GM19023 (cell line): ENCODE measurements at regions not wholly inside any gene's neighbourhood (a gene's known extent, or its start where the extent isn't known, plus 50 kb on each side); places are given as distances from the start of the nearest gene placed in this dataset.
"Not testable (repeated sequence)": the region's sequence is repeated elsewhere in the genome, so short reads cannot be mapped to it uniquely, and the experiment has no call there.

Experiments used
- ATAC-seq: cut with Tn5 transposase; IDR thresholded peaks from one replicate; pipeline ENCODE4 v1.9.1; 2021; ENCODE audit warnings: mild to moderate bottlenecking, moderate library complexity; ENCODE audit not compliant: unreplicated experiment

GRCh38 chr13:63446329-63446728 lies 2030.7 kb upstream of the PCDH20 start:
- no peak for ATAC-seq

GRCh38 chr13:63444225-63444624 lies 2028.6 kb upstream of the PCDH20 start:
- ATAC-seq: not testable (repeated sequence)

GRCh38 chr13:63438951-63439350 lies 2023.3 kb upstream of the PCDH20 start:
- no peak for ATAC-seq

DNA sequence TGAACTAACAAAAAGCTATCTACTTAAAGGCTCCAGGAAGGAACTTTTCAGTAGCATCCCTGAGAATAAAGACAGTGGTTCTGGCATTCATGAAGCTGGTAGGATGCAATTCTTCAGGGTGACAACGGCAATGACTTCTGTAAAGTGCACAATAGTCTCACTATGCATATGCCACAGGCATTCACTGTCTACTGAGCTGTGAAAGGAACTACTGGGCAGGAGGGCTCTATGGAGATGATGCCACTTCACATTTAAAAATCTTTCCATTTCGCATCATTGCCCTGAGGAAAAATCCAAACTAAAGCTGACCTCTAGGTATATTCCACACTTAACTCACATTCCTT lies 2020.6 kb upstream of the PCDH20 start:
- no peak for ATAC-seq

- no peak for ATAC-seq
These were observed 2020.1 kb upstream of the PCDH20 start for GRCh38 chr13:63435667-63436324.

DNA sequence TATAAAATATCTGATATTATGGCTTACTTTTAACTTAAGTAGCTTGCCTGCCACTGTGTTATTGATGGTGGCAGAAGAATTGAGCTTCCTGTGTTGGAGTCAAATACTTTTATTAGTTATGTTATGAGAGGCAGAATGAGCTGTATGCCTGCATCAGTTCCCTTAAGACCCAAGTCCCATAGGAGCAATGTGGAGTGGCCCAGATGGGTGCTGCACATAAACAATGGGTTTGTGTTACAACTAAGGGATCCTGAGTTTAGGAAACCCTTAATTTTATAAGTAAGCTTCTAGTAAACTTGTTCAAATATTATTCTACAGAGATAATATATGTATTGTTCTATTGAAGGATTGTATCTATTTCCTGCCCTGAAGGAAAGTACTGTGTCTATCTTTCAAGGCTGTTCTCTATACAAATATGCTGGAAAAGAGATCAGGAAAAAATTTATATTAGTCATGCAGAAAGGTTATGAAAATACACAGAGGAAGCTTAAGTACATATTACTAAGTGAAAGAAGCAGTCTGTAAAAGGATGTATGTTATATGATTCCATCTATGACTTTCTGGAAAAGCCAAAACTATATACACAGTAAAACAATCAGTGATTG lies 2018.0 kb upstream of the PCDH20 start:
- ATAC-seq: no peak

DNA sequence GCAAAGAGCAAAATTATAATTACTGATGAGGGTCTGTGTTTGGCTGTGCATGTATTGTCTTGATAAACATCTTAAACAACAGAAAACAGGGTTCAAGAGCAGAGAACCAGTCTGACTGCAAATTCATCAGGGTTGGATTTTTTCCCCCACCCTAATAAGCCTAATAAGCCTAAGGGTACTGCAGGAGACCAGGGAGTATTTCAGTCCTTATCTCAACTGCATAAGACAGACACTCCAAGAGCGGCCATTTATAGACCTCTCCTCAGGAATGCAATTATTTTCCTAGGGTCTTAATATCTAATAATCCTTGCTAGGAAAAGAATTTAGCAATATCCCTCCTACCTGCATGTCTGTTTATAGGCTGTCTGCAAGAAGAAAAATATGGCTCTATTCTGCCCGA lies 2011.5 kb upstream of the PCDH20 start:
- ATAC-seq: no peak

- no peak for ATAC-seq
These were observed 2009.5 kb upstream of the PCDH20 start for GRCh38 chr13:63425131-63425530.

- no peak for ATAC-seq
These were observed 2005.5 kb upstream of the PCDH20 start for GRCh38 chr13:63421123-63421522.

DNA sequence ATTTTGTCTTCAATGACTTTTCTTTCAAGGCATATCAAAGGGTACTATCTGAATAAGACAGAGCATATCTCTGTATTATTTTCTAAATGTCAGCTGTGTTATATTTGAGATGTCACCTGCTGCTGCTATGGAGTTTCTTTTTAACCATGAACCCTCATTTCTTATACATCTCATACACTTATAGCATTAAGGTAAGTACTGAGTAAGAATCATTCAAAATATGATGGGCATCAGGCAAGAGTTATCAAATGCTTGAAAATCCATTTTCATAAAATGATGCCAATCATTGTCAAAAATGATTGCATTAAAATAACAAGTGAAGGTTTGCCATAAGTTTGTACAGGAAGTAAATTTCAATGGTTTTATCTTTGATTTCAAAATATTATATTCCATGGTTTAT lies 2005.0 kb upstream of the PCDH20 start:
- no peak for ATAC-seq

- ATAC-seq: no peak
These were observed 1998.6 kb upstream of the PCDH20 start for GRCh38 chr13:63414247-63414646.

- ATAC-seq: no peak
These were observed 1994.2 kb upstream of the PCDH20 start for GRCh38 chr13:63409791-63410351.

DNA sequence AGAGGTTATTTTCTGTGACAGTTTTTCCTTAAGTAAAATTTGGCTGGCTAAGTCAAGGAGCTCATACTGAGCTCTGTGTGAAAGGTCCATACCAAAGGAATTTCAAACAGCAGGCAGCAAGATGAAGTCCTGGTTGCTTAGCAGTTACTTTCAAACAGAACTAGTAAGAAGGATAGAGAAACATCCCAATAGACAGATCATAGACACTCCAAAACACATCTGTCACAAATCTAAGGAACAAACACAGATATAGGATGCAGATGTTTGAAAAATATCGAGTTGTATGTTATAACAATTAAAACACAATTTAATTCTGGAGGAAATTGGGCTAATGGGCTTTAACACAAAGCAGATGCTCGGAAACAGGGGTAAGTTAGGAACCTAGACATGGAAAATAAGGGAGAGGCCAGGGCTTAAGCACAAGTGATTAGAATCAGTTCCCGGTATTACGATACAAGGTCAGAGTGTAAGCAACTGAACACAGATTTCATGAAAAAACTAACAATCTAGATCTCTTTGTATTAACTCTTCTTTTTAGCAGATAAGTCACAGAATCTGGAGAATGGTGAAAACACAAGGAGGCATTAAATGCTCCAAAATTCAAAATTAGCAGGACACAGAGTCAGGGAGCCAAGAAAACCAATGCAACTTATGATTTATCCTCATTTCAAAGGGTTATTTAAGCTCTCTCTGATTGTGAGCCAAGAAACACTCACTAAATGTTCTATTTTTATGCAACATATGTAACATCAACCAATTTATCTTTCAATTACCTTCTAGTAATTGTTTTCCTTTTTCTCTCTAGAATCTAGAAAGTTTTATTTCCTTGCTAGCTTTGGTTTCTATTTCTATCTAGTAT lies 1992.9 kb upstream of the PCDH20 start:
- no peak for ATAC-seq

- no peak for ATAC-seq
These were observed 1988.1 kb upstream of the PCDH20 start for GRCh38 chr13:63403733-63404132.

DNA sequence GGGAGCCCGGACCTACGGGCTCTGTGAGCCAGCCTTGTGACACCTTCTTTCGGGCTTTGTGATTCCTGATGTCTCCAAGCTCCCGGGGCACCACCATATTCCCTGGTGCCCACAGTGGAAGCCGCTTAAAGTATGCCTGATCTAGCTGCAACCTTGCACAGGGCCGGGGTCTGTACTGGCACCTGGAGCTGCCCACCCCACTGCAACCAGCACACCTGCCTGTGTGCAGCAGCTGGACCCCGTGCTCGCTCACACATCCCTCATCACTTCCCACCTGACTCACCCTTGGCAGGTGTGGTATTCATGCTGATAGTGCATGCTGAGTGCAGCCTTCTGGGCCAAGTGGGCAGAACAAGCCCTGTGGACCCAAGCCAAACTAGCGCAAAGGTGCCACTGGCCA lies 1981.1 kb upstream of the PCDH20 start:
- no peak for ATAC-seq

DNA sequence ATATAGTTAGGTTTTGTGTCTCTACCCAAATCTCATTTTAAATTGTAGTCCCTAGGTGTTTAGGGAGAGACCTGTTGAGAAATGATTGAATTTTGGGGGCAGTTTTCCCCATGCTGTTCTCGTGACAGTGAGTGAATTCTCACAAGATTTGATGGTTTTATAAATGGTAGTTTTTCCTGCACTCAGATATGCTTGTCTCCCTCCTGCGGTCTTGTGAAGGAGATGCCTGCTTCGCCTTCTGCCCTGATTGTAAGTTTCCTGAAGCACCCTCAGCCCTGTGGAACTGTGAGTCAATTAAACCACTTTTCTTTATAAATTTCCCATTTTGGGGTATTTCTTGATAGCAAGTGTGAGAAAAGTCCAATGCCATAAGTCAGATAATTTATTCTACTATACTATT lies 1977.5 kb upstream of the PCDH20 start:
- ATAC-seq: no peak

DNA sequence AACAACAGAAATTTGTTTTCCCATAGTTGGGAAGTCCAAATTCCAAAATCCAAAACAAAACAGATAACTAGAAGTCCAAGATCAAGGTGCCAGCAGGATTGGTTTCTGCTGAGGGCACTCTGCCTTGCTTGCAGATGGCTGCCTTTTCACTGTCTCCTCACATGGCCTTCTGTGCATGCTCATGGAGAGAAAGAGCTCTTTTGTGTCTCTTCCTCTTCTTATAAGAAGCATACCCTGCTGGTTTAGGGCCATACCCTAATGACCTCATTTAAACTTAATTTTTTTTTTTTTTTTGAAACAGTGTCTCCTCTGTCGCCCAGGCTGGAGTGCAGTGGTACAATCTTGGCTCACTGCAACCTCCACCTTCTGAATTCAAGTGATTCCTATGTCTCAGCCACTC lies 1974.1 kb upstream of the PCDH20 start:
- ATAC-seq: no peak

DNA sequence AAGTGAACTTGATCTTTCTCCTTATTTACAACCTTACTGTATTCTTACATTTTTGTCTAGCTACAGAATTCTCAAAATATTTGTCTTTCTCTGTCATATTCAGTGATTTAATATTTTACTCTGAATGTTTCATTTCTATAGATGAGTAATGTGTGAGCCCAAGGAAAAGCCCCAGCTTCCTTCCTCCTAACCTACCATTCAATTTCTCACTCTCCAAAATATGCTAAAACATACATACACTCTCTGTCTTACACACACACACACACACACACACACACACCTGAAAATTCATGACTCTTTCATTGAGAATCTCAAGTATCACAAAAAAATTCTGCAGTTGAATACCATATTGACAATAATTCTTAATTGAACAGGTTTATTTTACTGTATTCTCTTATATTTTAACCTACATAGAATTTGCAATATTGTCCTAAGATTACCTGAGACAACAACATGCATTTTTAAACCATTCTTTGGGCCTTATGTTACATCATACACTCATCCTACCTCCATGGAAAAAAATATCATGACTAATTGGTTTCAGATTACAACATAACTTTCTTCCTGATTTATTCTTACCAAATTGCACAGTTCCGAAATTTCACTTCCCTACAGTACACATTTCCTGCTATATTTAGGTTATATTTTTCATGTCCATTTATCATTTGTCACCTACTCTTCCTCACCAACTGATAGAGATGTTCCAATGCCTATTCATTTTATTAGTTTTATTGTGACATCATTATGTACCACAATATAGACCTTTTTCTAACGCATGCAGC lies 1965.6 kb upstream of the PCDH20 start:
- no peak for ATAC-seq

DNA sequence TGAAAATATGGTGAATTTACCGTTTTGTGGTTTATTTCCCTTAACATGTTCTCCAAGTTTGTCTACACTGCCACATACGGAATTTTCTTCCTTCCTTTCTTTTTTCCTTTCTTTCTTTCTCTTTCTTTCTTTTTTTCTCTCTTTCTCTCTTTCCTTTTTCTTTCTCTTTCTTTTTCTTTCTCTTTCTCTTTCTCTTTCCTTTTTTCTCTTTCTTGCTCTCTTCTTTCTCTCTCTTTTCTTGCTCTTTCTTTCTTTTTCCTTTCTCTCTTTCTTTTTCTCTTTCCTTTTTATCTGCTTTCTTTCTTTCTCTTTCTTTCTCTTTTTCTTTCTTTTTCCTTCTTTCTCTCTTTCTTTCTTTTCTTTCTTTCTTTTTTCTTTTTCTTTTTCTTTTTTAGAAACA lies 1962.3 kb upstream of the PCDH20 start:
- ATAC-seq: no peak

DNA sequence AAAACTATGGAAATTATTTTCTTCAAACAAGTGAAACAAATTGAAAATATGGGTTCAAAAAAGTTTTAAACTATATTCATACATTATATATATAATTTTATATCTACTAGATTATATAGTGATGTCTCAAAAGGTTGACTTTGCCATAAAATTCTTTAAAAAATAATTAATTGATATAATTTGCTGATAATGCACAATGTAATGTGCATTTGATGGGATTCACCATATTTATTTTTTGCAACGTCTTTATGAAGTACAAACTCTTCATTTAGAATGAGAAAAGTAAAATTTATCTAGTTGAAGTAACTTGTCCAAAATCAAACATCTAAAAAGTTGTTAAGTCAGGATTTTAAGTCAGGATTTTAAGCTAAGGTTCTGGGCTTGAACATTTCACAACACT lies 1954.5 kb upstream of the PCDH20 start:
- no peak for ATAC-seq
